Hematopoietic multipotent progenitor cell (in vitro differentiated cells): ENCODE measurements at regions not wholly inside any gene's neighbourhood (a gene's known extent, or its start where the extent isn't known, plus 50 kb on each side); places are given as distances from the start of the nearest gene placed in this dataset.
A peak's percentile ranks its signal among the peaks of the same experiment; 100 is the strongest.

ENCODE experiments used
- DNase-seq, 3 donors: peaks; one replicate each; pipeline ENCODE4 v3.0.0-alpha.2; 2011 to 2015; ENCODE audit warnings: low read depth in 2 of 3, low spot score in 2 of 3

DNA sequence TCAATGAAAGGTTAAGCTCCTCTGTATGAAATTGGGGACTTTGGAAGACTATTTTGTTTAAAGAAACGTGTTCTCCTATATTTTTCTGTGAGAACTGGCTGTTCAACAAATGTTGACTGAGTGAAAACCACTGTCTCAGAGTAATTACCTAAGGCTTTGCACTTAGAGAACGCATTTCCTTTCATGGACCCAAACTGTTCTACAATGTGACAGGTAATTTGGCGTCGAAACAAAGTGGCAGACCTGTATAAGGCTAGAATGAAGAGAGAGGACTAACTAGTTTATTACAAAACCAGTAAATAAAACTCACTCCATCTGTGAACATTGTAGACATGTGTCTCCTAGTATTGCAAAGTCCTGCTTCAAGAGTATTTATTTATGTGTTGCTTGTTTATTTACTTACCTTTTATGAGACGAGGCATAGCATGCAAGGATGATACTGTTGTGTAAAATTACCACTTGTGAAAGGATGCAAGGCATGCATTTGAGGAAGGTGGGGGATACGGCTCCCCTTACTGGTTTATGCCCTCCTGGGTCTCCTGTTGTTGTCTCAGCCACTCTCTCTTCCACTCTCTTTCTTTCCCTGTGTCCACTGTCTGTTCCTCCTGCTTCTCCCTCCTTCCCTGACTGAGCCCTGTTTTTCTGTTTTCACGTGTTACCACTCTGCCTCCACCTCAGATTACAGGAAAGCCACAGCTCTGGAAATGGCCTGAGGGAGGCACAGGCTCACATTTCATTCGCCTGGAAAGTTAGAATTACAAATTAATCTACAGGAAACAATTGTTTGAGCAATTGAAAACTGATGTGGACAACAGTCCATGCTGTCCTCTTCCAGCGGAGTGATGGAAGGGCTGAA lies 444.0 kb upstream of the ZNF608 start:
- DNase-seq: no peak

DNA sequence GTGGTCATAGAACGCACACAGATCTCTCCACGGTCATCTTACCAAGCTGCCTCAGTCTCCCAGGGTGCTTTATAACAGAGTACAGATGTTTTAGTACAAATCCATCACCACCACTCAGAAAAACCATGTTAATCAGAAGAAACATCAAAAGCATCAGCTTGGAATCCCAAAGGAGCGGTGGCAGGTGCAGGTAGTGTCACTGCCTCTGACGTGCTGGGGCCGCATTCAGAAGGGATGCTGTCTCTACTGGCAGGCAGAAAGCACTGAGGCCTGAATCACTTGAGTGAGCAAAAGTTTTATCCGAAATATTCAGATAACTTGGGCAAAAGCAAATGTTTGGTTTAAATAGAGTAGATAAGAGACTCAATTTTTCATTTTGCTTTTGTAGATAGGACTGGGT lies 448.4 kb upstream of the ZNF608 start:
- no peak for DNase-seq

DNA sequence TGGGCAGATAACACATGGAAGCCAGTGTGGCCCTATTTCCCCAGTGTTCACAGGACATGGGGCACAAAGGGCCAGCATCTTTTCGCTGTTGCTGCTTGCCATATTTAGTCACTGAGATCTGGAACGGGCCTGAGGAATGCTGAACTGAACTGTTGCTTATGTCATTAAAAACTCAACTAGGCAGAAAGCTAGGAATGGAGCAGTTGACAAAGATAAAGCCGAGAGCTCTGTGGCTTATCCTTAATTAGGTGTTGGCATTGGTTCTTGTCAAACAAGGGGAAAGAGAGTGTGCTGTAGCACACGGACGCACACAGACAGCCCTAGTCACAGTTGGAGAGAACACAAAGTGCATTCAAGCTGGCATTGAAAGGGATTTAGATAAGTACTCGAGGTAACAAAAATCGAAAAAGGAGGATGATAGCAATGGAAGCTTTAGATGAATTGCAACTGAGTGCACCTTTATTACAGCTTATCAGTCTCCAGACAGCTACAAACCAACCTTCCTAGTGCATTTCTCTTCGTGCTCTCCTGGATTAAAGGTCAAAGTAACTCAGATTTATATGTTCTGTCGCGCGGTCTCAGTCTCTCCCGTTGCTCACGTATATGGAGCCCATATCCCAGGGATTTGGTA lies 450.2 kb upstream of the ZNF608 start:
- no peak for DNase-seq

DNA sequence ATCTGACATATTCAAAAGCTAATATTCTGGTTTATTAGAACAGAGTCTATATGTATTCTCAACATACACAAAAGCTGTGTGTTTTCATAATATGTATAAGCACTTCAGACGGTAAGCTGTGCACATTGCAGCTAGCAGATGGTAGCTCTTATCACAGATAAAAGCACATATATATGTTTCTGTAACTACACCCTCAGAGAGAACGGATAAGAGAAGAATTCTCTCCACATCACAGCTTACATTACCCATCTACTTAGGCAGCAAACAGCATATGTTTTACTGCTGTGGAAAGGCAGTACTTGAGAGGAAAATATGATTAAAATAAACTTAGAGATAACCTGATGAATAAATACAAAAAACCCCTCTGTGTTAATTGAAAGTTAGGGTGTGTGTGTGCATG lies 450.9 kb upstream of the ZNF608 start:
- no peak for DNase-seq

DNA sequence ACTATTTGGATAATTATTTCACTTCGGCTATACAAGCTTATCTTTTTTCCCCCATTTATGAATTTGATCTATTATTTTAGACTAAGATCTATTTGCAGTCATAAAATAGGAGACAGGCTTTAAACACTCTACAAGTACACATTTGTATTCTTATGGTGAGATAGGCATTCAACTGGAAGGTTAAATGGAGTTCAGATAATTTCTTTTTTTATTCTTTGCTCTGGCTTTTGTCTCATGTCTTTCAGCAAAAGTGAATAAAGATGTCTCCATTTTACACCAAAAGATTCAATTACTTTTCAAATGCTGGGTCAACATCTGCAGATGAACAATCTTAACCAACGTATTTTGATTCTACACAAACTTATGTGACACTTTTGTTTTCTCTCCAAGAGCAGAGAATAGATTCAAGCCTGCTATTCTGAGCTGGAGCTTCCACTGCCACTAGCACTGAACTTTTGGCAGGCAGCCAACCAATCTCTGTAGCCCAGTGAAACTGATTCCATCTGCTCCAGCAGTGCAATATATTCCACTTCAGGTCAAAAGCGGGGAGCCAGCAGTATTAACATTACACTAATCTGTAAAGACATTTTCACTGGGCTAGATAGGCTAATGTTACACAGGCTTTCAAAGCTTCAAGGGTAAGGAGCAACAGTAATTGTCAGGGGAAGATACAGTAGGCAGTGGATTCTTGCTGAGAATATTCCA lies 452.0 kb upstream of the ZNF608 start:
- peak in 1 of 3 donors; percentile 12 for DNase-seq

DNA sequence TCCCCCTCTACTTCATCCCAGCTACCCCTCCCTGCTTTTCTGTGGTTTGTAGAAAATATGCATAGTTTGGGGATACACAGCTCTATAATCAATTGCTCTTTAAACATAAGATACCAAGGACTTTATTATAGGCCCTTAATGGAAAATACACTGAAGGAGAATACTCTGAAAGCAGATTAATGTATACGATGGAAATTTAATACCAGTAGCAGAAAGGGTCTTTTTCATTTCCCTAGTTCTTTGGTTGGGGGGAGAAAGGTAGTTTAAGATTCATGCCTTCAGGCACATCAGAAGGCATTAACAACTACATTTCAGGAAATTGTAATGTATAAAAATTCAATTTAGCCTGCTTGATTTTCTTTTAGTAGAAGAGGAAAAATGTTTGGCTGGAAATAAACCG lies 452.9 kb upstream of the ZNF608 start:
- no peak for DNase-seq

DNA sequence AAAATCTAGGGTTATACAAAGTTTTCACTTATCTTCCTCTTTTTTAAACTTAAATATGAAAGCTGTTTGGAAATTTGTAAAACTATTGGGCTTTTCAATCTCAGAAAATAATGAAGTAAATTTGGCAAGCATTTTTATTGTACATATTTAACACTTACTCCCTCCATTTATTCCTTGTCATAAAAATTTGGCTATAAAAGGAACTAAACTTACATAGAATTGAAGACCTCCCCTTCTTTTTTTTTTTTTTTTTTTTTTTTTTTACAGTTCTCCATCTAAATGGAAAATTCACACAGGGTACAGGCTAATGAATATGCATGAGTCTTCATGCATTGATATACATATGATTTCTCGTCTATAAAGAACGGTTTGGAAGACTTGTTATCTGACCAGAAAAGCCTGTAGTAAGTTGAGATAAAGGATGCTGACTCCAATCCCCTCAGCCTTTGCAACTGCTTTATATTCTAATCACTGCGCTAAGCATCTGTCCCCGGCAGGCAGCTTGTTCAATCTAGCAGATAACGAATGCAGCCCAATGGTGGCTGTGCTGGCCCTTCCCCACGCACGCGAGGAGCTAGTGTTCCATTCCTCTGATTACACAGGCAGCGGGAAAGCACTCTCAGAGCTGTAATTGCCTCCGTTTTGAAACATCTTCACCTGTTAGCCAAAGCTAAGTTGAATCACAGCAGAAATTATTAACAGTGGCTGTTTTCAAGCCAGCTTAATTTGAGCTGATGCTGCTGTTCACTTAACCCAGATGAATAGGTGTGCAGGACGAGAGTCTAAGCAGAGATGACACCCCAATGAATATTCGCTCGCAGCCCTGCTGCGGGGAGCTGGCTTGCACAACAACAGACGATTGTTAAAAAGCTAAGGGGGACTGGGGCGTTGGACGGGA lies 453.8 kb upstream of the ZNF608 start:
- peak in 2 of 3 donors; percentile 15 to 56 for DNase-seq

DNA sequence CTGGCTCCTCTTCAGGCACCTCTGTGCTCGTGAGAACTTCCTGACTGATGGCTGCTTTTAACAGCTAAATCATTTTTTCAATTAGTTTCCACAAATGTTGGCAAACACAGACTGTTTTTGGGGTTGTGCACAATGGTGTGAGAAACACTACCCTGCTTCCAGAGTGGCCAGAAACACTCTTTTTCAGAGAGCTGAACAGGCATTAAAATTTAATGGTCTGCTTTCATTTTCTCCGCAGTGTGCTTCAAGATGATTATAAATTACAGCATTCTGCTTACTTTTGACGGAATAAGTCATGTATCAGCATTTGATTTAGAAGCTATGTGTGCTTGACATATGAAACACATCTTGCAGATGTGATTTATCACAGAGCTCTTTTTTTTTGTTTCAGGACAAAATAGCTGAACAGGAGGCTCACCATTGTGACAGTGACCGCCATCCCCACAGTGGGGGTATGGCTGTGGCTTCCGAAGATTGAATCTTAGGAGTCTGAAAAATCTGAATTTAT lies 454.5 kb upstream of the ZNF608 start:
- DNase-seq: peak in 1 of 3 donors; percentile 14

DNA sequence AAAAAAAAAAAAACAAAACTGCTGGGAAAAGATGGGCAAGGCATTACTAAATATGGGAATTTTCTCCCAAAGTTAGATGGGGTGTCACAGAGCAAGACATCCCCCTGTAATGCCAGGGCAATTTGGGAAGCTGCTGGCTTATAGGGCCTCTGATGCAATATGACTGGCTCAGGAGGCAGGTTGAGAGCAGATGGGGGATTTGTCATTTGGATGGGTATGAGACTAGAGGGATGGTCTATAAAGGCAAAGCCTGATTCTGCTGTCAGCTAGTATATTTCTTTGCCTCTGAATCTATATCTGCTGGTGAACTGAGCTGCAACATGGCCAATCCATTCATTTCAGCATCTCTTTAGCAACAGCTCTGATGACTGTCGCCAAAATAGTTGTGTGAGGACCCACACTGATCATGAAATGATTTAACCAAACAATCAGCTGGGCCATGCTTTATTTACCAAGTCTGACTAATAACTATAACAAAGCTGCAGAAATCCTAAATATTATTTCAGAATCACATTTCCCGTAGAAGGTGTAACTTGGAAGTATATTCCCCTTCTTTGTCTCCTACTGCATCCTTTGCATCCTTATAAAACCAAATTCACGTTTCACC lies 455.1 kb upstream of the ZNF608 start:
- DNase-seq: no peak

DNA sequence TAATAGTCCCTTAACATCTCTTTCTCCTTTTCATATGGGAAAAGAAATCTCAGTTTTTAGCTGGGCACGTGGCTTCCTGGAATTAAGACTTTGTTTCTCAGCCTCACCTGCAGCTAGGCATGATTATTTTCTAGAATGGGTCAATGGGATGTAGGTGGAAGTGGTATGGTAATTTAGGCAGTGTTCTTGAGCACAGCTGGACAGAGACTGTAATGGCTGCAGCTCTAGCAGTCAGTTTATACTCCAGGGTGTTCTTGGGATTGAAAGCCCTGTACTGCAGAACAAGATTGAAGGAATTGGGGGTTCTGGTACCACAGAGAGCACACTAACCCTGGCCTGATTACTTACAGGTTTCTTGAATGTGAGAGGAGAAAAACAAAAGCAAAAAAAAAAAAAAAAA lies 455.9 kb upstream of the ZNF608 start:
- DNase-seq: no peak

DNA sequence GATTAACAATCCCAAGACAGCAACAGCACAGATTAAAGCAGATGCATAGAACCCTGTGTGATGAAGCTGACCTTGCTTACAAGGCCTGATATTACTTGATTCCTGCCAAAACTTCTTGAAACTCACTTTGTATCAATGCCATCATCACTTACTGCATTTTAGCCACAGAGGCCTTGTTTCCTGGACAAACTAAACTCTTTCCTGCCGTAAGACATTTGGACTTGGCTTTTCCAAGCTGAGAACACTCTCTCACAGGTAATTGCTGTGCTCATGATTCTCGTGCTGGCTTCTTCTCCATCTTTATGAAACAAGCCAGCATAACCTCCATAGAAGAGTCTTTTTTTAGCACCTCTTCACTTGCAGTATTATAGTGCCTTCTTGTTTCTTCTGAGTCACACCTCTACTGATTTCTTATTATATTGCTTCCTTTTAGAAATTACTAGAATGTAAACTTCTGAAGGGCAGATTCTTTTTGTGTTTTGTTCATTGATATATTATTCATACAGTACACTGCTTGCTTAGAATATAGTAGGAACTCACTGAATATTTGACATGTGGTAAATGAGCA lies 456.5 kb upstream of the ZNF608 start:
- no peak for DNase-seq

DNA sequence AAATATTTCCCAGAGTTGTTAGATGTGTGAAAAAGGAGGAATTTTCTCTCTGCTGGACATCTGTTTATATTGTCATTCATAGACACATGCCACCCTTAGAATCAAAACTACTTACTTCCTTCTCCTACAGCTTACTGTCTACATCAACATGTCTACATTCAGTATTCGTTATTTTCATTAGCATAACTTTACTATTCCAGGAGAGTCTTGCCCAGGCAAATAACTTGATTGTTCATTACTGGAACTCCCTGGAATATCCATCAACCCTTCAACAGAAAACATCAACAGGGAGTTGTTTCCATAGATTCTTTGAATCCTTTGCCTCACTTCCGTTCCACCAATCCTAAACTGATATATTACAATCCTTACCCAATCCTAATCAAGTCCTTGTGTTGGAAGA lies 457.5 kb upstream of the ZNF608 start:
- DNase-seq: no peak

DNA sequence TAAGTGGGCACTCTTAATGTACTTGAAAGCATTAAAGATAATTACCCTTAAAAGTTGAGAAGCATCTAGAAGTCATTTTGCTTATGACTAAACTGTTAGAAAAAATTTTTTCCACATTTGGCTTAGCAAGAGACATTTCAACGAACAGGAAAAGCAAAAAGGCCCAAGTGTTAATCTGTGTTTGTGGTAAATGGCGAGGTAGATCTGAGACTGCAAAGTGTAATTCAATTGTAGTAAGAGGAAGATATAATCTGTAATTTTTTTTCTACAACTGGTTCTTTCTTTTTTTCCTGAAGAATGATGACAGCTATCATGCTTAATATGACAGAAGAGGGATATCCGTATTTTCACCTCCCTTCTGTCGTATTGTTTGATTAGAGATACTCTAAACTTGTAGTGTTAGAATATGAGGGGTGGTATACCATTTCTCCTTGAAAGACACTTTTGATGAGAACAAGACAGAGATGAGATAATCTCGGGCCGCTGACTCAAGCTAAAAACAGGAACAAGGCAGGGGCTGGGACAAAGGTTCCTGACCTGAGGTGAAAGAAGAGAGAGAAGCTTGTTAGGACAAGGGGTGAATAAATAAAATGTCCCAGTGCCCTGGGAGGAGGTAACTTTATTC lies 459.3 kb upstream of the ZNF608 start:
- peak in 2 of 3 donors; percentile 33 to 73 for DNase-seq

DNA sequence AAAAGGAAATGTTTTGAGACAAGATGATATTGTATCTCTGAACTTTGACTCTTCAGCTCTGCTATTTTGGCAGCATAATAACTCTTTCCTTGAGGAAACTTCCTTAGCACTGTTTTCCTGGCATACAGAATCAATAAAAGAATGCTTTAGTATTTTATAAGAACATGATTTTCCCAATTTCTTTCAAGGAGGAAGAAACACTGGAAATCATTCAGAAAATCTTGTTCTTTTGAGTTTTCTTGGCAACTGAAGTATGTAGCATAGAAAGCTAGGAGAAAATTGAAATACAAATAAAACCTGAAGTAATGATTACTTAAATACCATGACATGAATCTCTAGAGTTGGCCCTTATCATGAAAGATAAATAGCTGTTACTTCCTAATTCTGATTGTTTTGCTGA lies 461.4 kb upstream of the ZNF608 start:
- DNase-seq: no peak

DNA sequence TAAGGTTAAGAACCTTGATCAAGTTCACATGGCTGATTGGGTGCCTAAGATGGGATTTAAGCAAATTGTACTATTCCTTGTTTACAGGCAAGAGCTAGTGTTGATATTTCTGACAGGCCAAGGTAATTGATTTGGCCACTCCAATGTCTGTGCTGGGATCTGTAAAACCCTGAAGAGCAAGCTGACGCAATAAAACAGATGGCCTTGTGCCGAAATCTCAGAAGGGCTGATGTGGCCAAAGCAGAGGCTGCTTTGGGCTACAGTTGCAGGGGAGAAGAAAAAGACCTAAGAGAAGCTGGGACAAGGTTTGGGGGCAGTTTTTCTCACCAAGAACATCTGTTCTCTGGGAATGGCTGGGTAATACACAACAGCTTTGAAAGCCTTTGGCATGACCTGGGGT lies 463.2 kb upstream of the ZNF608 start:
- no peak for DNase-seq

DNA sequence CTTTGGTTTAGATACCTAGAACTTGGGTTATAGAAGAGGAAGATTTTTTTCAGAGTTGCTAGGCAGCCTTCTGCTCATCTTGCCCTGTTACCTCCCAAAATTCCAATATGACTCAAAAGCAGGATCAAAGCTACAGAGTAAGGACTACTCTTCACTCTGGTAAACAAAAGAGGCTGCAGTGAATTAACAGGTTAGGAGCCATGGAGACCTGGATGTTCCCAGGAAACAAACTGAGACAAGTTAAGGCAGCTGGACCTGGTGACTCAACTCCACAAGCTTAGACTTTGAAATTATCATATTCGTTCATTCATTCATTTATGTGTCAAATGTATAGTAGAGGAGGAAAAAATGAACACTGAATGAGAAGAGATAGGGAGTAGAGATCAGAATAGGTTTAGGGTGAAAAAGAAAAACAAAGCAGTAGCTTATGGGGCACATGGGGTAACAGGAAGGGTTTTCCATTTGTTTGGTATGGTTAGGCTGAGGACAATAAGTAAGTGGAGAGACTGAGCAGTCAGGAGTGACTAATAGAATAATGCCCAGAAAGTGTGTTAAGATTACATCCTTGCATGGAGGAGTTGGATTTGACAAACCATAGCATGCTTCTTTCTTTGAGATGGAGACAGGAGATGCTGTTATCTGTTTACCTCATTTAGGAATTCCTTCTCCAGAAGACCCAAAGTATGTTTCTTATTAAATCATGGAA lies 464.0 kb upstream of the ZNF608 start:
- DNase-seq: no peak

DNA sequence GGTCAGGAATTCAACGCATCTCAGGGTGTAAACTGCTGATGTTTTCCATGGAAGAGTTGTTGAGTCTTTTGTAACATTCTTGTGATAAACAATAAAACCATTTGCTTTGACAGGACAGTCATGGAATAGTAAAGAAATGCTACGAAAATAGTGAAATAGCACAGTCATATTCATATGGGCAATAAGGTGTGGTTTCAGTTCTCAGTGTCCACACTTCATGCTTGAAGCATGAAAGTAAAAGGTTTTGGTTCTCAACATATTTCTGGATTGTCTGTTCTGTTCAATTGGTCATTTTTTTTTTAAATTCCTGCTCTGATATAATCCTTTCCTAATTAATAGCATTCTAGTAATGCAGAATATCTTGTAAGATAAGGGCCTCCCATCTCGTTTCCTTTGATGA lies 467.6 kb upstream of the ZNF608 start:
- no peak for DNase-seq

DNA sequence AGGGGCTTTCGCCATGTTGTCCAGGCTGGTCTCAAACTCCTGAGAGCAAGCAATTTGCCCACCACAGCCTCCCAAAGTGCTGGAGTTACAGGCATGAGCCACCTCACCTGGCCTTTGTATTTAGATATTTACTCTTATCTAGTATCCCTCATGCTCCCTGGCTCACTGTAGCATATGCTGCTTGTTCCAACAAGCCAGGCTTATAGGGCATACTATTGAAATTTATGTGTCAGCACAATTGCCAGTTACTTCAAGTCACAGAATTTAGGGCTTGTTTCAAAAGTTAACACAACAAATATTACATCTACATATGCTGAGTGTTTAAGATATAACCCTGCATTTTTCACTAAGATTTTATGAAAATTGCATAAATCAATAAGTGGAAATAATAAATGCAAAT lies 469.2 kb upstream of the ZNF608 start:
- no peak for DNase-seq

DNA sequence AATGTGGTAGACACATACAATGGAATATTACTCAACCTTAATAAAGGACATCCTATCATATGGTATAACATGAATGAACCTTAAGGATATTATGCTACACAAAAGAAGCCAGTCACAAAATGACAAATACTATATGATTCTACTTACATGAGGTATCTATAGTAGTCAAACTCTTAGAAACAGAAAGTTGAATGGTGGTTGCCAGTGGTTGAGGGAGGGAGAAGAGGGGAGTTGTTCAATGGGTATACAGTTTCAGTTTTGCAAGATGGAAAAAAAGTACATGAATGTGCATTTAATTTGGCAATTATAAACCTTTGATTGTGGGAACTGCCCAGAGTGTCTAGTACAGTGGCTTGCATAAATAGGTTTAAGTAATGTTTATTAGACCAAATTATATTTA lies 473.3 kb upstream of the ZNF608 start:
- no peak for DNase-seq
